HUDEP-2 (cell line): ENCODE measurements at regions not wholly inside any gene's neighbourhood (a gene's known extent, or its start where the extent isn't known, plus 50 kb on each side); places are given as distances from the start of the nearest gene placed in this dataset.

ENCODE experiments used
- DNase-seq, 76 experiments: peaks; one replicate each; lab custom pipeline; 2025; ENCODE audit not compliant: unreplicated experiment in 76 of 76; lab: John Stamatoyannopoulos, UW

DNA sequence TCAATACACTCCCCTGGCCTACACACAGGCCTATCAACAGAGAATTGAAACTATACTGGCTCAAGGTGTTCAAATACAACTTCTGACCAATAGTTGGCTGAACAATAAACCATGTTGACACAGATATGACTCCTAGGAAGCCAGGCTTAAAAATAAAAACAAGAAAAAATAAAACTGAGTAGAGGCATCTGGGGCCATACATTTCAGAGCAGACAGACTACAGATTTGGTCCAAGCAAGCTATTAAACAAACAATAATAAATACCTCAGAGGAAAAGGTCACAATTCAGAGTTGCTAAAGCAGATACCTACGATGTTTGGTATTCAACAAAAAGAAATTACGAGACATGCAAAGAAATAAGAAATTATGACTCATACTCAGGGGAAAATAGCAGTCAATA lies 132.8 kb upstream of the ACVR2A start:
- DNase-seq: no peak

DNA sequence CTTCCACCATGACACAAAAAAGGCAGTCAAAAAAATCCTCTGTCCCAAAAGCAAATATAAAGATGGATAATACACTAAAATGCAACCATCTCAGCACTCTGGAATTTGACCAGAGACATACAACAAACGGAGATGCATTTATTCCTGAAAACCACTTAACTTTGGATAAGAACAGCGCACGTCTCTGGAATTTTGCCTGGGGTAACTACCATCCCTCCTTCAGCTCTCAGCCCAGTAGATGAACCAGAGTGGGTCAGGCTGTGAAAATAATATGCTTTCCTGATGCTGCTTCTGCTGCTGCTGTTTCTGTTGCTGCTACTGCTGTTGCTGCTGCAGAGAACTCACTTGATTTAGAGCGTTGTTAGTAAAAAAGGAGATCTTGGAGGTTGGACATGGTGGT lies 133.8 kb upstream of the ACVR2A start:
- no peak for DNase-seq

DNA sequence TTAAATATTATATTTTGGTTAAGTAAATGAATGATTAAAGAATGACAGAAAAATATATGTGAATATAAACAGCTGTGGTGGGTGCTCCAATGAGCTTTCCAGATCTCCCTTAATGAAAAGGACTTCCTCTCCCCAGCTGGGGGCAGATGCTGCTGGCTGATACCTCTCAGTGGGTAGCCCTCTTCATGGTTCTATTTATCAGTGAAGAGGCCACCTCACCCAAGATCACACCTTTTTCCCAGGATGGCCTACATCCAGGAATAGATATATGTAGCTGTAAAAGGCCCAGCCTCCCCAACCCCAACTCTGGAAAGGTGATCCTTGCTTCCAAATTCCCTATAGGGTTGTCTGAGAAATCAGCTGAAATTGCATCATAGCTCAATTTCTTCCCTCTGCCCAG lies 135.2 kb upstream of the ACVR2A start:
- no peak for DNase-seq

DNA sequence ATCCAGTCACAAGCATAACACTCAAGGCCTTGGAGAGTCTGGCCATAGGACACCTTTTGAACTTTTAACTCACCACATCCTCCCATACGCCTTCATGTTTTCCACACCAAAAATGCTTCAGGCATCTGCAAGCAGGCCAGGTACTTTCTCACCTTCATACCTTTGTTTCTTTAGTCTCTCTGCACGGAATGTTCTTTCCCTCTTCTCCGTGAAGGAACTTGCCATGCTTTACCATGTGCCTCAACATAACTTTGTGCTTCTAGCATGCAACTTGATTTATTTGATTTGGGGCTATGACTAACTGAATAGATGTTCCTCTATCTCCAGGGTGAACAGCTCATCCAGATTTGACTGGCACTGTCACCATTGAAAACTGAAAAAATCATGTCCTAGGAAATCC lies 141.7 kb upstream of the ACVR2A start:
- DNase-seq: no peak

- no peak for DNase-seq
Measured at GRCh38 chr2:147698166-147698565, 146.7 kb upstream of the ACVR2A start.

DNA sequence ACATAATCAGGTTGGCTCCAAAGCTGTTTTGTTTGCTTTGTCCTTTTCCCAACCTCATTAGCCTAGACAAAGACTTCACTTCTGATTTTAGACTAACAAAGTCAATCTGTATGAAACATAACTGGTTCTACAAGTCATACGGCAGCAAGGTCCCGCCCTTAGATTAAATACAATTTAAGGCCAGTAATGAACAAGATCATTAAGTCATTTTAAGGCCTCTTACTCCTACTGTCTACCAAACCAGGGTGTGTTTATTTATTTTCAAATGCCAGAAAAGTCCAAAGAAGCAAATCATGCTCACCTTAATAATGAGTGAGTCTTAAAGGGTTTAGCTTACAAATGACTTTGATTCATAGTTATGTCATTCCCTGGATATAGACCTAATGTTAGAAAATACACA lies 148.4 kb upstream of the ACVR2A start:
- no peak for DNase-seq

DNA sequence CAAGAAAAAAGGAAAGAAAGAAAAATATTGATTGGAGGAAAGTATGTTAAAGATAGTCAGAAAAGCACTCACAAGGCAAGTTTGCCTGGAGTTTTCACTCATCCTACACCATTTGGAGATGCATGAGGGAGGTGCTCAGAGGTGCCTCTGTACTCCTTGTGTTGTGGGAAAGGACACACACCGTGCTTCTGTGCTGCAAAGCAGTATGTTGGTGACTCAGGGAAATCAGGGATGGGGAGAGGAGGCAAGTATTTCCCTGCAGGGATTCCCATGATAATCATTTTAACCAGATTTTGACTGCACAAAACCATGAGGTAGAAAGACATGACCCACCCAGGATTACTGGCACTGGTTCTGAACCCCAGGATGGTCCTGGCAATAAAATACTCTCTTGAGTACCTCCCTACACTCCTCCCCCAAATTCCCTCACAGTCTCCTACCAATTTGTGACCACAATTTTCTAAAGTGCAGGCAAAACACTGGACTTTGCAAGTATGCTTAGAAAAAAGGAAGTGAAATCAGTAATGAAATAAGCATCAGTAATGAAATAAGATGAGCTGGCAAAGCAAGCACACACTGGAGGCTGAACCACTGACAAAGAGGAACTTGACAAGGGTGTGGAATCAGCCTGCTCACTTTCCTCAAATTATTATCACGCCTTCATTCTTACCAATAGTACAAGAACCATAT lies 155.5 kb upstream of the ACVR2A start:
- DNase-seq: no peak

GRCh38 chr2:147688242-147688641 lies 156.6 kb upstream of the ACVR2A start:
- no peak for DNase-seq

DNA sequence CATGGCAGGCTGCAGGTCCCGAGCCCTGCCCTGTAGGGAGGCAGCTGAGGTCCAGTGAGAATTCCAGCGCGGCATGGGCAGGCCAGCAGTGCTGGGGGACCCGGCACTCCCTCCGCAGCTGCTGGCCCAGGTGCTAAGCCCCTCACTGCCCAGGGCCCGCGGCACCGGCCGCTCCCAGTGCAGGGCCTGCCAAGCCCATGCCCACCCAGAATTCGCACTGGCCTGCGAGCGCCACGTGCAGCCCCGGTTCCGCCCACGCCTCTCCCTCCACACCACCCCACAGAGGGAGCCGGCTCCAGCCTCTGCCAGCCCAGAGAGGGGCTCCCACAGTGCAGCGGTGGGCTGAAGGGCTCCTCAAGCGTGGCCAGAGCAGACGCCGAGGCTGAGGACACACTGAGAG lies 158.5 kb upstream of the ACVR2A start:
- no peak for DNase-seq

DNA sequence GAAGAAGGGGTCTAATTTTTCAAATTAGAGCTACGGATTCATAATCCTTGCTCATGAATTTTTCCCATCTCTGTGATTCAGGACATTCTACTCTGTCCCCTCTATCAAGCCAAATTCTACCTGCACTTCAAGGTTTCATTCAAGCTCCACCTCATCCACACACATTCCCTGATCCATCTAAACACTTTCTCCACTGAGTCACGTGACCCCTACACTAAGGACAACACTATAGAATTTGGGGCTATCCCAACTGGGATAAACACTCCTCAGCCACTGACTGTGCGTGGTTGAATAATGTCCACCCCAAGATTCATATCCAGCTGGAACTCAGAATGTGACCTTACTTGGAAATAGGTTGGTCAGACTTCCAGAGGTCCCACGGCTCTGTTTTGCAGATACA lies 159.9 kb upstream of the ACVR2A start:
- no peak for DNase-seq

- no peak for DNase-seq
Measured at GRCh38 chr2:147683380-147683779, 161.4 kb upstream of the ACVR2A start.

- no peak for DNase-seq
Measured at GRCh38 chr2:147681093-147681492, 163.7 kb upstream of the ACVR2A start.

DNA sequence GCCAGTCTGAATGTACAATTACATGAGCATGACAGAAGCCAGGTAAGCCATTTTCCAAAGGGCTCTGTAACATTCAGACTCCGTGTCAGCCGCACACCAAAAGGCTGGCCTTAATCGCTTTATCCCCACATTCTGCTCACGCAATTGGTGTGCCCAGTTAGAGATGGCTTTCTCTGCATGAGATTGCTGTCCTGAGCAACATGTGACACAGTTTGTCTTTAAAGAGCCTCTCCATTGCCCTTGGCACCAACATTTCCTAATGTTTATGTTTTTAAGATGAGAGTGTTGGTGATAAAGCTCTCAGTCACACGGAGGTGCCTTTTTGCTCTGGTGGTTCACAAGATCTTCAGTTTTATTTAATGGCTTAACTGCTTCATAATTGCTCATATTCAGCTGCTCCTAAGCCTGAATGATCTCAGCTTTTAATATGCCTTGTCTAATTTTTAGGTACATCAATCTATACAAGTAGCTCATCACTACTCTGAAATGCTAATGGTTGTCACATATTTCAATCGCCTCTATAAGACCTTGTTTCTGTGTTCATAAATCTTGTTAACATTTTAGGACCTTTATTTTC lies 164.8 kb upstream of the ACVR2A start:
- DNase-seq: no peak

DNA sequence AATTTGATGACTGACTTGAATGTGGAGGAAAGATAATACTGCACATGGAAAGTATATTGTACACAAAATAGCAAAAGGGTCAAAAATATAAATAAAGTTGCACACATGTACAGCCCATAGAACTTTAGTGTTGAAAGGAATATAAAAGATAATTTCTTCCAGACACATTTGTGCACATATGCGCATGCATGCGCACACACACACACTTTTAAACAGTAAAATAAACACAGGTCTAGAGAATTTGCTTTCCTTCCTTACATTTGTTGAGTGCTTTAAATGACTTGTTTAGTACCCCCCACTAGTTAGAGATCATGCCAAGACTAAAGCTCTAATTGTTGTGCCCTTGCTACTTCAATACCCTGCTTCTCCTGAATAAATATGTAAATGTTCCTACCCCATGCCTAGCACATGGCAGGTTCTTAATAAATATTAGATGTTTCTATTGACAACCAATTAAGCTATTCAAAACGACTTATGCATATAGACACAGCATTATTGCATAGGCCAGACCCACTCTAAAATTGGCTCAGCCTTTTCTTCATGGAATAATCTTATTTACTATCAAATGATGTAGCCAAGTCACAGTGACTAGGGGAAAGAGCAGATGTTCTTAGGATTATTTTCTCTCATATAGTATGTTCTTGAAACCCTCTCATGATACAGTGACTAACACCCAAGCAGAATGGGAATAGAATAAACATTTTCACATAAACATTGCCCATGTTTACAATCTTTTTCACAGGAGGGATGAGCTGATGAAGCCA lies 165.5 kb upstream of the ACVR2A start:
- no peak for DNase-seq

DNA sequence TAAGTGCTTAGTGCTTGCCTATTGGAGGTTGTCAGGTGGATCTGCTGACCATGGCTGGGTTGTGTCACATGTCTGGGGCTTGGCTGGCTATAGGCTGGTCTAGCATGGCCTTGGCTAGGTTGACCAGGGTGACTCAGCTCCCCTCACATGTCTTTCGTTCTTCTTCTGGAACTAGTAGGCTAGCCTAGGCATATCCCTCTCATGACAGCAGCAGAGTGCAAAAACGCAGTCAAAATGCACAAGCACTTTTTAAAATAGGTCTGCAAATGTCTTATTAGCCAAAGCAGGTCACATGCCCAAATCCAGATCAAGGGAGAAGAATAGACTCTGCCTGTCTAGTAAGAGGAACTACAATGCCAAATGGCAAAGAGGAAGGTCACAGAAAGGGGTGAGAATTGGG lies 179.7 kb upstream of the ACVR2A start:
- DNase-seq: no peak

GRCh38 chr2:147663962-147664361 lies 180.9 kb upstream of the ACVR2A start:
- DNase-seq: no peak

GRCh38 chr2:147663153-147663961 lies 181.5 kb upstream of the ACVR2A start:
- no peak for DNase-seq

- DNase-seq: no peak
Measured at GRCh38 chr2:147662221-147662620, 182.6 kb upstream of the ACVR2A start.

DNA sequence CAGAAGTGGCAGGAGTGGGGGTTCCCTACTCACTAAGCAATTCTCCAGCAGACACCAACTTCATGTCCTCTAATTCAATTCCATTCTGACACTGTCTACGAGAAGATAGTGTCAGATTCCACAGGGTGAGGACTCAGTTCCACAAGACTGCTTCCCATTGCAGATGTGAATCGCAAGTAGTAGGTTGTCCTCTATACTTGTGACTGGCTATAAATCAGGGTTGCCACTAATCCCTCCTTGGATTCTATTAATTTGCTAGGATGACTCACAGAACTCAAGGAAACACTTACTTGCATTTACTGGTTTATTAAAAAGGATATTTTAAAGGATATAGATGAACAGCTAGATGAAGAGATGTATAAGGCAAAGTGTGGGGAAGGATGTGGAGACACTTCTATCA lies 184.1 kb upstream of the ACVR2A start:
- no peak for DNase-seq

DNA sequence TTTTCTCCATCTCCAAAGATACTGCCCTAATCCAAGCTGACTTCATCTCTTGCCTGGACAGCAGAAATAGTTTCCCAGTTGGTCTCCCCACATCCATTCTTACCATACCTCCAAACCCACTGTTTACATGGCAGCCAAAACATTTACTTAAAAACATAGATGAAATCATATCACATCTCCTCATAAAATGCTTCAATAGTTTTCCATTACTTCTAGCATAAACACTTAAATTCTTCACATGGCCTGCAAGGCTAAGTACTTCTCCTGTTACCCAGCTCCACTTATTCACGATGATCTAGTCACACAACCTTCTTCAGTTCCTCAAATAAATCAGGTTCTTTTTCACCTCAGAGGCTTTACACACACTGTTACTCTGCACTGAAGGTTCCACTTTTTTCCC lies 185.8 kb upstream of the ACVR2A start:
- DNase-seq: no peak
